Tibial nerve (tissue), 4 donors: ENCODE measurements at regions not wholly inside any gene's neighbourhood (a gene's known extent, or its start where the extent isn't known, plus 50 kb on each side); places are given as distances from the start of the nearest gene placed in this dataset.
"Not testable (repeated sequence)": the region's sequence is repeated elsewhere in the genome, so short reads cannot be mapped to it uniquely, and the experiment has no call there.

ENCODE experiments used
- EP300 ChIP-seq, 2 donors: sonication (generic); formaldehyde crosslinking; IDR thresholded peaks; one replicate each; pipeline ENCODE4 v1.6.1; 2017; ENCODE audit warnings: antibody characterized with exemption in 2 of 2, mild to moderate bottlenecking in 1 of 2
- TF ChIP-seq, protein P1 (sequence below), 5 experiments: fragments of 200-600 bp in 3 of 5; fragments of 450-650 bp in 2 of 5; sonication (generic) in 3 of 5; IDR thresholded peaks; one replicate each; pipeline ENCODE4 v1.5.1; 2016 to 2019; ENCODE audit warnings: antibody characterized with exemption in 5 of 5, mild to moderate bottlenecking in 3 of 5, moderate library complexity in 2 of 5

DNA sequence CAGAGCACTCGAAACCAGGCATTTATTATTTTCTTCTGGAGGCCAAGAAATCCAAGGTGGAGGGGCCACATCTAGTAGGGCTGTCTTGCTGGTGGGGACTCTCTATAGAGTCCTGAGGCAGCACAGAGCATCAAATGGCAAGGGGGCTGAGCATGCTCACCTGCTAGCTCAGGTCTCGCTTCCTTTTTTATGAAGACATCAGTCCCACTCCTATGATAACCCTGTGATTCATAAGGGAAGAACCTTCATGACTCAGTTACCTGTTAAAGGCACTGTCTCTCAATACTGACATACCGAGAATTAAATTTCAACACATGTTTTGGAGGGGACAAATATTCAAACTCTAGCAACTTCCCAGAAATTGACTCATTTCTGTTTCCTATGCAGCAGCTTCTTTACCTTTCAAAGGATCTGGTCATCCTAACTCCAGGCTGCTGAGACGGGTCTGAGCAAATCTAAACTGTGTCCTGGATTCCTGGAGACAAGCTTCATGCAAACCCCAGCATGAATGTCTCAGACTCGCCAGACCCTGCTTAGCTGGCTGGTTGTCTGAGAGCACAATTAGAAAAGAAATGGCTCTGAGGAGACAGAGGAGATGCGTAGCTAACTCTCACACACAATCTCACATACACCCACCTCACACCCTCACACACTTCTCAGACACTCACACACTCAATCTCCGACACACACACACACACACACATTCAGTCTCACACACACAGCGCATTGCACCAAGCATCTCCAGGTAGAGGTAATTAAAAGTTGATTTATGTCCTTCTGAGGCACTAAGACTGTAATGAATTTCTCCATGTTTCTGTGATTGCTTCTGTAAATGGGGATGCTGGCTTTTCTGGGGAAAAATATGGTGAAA lies 280.8 kb downstream of the BCL2L11 start:
- TF ChIP-seq, protein P1, sequence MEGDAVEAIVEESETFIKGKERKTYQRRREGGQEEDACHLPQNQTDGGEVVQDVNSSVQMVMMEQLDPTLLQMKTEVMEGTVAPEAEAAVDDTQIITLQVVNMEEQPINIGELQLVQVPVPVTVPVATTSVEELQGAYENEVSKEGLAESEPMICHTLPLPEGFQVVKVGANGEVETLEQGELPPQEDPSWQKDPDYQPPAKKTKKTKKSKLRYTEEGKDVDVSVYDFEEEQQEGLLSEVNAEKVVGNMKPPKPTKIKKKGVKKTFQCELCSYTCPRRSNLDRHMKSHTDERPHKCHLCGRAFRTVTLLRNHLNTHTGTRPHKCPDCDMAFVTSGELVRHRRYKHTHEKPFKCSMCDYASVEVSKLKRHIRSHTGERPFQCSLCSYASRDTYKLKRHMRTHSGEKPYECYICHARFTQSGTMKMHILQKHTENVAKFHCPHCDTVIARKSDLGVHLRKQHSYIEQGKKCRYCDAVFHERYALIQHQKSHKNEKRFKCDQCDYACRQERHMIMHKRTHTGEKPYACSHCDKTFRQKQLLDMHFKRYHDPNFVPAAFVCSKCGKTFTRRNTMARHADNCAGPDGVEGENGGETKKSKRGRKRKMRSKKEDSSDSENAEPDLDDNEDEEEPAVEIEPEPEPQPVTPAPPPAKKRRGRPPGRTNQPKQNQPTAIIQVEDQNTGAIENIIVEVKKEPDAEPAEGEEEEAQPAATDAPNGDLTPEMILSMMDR (IDR thresholded peaks at IDR 0.05), result not testable (repeated sequence)
- TF ChIP-seq EP300 (IDR thresholded peaks at IDR 0.05), result not testable (repeated sequence)
